ENCODE measurements at regions not wholly inside any gene's neighbourhood (a gene's known extent, or its start where the extent isn't known, plus 50 kb on each side); places are given as distances from the start of the nearest gene placed in this dataset.

DNA sequence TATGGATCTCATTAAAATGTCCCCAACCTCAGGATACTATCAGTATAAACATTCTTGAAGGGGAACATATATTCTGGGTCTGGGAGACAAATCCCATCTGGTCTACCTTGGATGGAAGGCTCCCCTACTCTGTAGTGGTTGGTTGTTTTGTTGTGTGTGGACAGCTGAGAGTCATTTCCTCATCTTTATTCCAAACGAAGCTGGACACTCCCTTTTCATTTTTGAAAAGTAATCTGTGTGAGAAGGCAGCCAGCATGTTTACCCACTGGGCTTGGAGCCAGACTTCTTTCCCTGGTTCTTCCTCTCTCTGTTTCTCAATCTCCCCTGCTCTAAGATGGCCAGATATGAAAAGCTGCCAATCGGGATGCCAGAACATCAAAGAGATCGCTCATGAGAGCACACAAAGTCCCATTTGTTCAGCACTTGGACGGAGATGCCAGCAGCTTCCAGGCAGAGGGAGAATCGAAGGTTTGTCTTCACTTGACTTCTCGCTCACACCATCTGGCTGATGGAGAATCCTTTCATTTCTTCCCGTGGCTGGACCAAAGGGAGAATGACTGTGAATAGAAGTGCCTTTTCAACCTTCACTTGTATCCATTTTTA lies 108.1 kb upstream of the AGR3 start:
- no peak overlapping the region for H3K4ac ChIP-seq (ENCODE audit: low read depth, low read length)
- no peak overlapping the region for H3K4me2 ChIP-seq (ENCODE audit: insufficient read depth, insufficient read length, low read length)
- H3K27me3 ChIP-seq (ENCODE audit: insufficient read depth, low read length), result no peaks in the 10 kb centered on the region
- no peaks in the 10 kb centered on the region for H3K9me3 Mint-ChIP-seq
- no peak overlapping the region for H3K14ac ChIP-seq (ENCODE audit: insufficient read depth, low read length)
- H2AFZ ChIP-seq (ENCODE audit: low read length), result no peak overlapping the region
- no peaks in the 10 kb centered on the region for H3K79me2 ChIP-seq (ENCODE audit: insufficient read depth, low read length)
- H4K20me1 ChIP-seq (ENCODE audit: control insufficient read depth, insufficient read depth, insufficient read length), result no peaks in the 10 kb centered on the region
- H3K9me3 ChIP-seq (ENCODE audit: control insufficient read depth, low read depth, low read length), result no peaks in the 10 kb centered on the region
- H3K4me1 ChIP-seq (ENCODE audit: insufficient read depth, low read length), result no peaks in the 10 kb centered on the region
- TF ChIP-seq CTCF (conservative IDR thresholded peaks at IDR 0.05), result no peak
- H3K27ac Mint-ChIP-seq, result no peak overlapping the region
- H4K91ac ChIP-seq (ENCODE audit: insufficient read length, low read depth, low read length), result no peak overlapping the region
- no peak overlapping the region for H2BK15ac ChIP-seq (ENCODE audit: low read depth, low read length)
- no peak overlapping the region for H3K18ac ChIP-seq (ENCODE audit: insufficient read length, low read depth, low read length)
- H2BK12ac ChIP-seq (ENCODE audit: insufficient read length, low read depth, low read length), result no peak overlapping the region
- no peak for DNase-seq
- no peak overlapping the region for H3K4me3 Mint-ChIP-seq
- H2BK20ac ChIP-seq (ENCODE audit: low read depth, low read length, poor library complexity, severe bottlenecking), result no peak overlapping the region
- H3K79me1 ChIP-seq (ENCODE audit: insufficient read depth, low read depth, low read length, poor library complexity, severe bottlenecking), result no peaks in the 10 kb centered on the region
- no CpG with 5 or more reads among the region's 7 CpGs for WGBS (ENCODE audit: extremely low coverage, insufficient read length, low lambda C conversion rate)
- H3K23ac ChIP-seq (ENCODE audit: insufficient read length, low read depth, low read length), result no peak overlapping the region
- no peaks in the 10 kb centered on the region for H3K4me1 Mint-ChIP-seq
- H2BK120ac ChIP-seq (ENCODE audit: low read depth, low read length, poor library complexity, severe bottlenecking), result no peak overlapping the region
- no peak overlapping the region for H4K5ac ChIP-seq (ENCODE audit: insufficient read length, low read depth, low read length)
- no peaks in the 10 kb centered on the region for H3K27me3 Mint-ChIP-seq (ENCODE audit: low read depth)
- H4K8ac ChIP-seq (replicated peaks; ENCODE audit: insufficient read length, low read depth, low read length), result no peak overlapping the region
- H3K9ac ChIP-seq (ENCODE audit: extremely low read depth, insufficient read length, low read length), result no peak overlapping the region
- H3K27ac ChIP-seq (ENCODE audit: insufficient read length, low read depth, low read length), result no peak overlapping the region
- H3K56ac ChIP-seq (ENCODE audit: insufficient read length, low read depth, low read length), result no peak overlapping the region
- H2AK5ac ChIP-seq (ENCODE audit: insufficient read length, low read length), result no peak overlapping the region
- H3K23me2 ChIP-seq (ENCODE audit: insufficient read length, low read depth, low read length, poor library complexity, severe bottlenecking), result no peaks in the 10 kb centered on the region
- no peak overlapping the region for H3T11ph ChIP-seq (ENCODE audit: low read length)
- H3K36me3 Mint-ChIP-seq (ENCODE audit: insufficient read depth in 1 of 3, low read depth in 3 of 3), result no peaks in the 10 kb centered on the region
- H2BK5ac ChIP-seq (ENCODE audit: insufficient read length, low read length), result no peak overlapping the region
